Neutrophil (primary cell): ENCODE measurements at regions not wholly inside any gene's neighbourhood (a gene's known extent, or its start where the extent isn't known, plus 50 kb on each side); places are given as distances from the start of the nearest gene placed in this dataset.

ENCODE experiments used
- H3K27ac ChIP-seq: fragments of 200-600 bp; sonication (generic); 2 replicates; pipeline ENCODE4 v1.5.1; 2016; ENCODE audit warnings: mild to moderate bottlenecking, moderate library complexity
- H3K27me3 ChIP-seq: fragments of 200-600 bp; sonication (generic); 2 replicates; pipeline ENCODE4 v1.6.0; 2016; ENCODE audit warnings: mild to moderate bottlenecking
- H3K36me3 ChIP-seq: fragments of 200-600 bp; sonication (generic); 2 replicates; pipeline ENCODE4 v1.5.1; 2017
- H3K4me1 ChIP-seq, 2 experiments: fragments of 200-600 bp in 1 of 2; sonication (generic) in 1 of 2; 1 replicate in 1 of 2; 2 replicates in 1 of 2; pipeline versions ENCODE4 v1.5.1 to v1.6.1; 2013 to 2016; ENCODE audit warnings: low read depth in 1 of 2, low read length in 1 of 2, mild to moderate bottlenecking in 1 of 2, moderate library complexity in 1 of 2; ENCODE audit not compliant: control insufficient read depth in 1 of 2, insufficient read depth in 1 of 2
- H3K4me3 ChIP-seq, 2 experiments: fragments of 200-600 bp in 1 of 2; sonication (generic) in 1 of 2; 1 replicate in 1 of 2; 2 replicates in 1 of 2; pipeline ENCODE4 v1.5.1; 2013 to 2016; ENCODE audit warnings: low read depth in 1 of 2, low read length in 1 of 2, mild to moderate bottlenecking in 1 of 2, moderate library complexity in 1 of 2
- H3K9me3 ChIP-seq: fragments of 200-600 bp; sonication (generic); 2 replicates; pipeline ENCODE4 v1.5.1; 2016
- TF ChIP-seq, protein P1 (sequence below): fragments of 200-600 bp; sonication (generic); IDR thresholded peaks from 2 replicates; pipeline ENCODE4 v1.5.1; 2016; ENCODE audit warnings: antibody characterized with exemption

DNA sequence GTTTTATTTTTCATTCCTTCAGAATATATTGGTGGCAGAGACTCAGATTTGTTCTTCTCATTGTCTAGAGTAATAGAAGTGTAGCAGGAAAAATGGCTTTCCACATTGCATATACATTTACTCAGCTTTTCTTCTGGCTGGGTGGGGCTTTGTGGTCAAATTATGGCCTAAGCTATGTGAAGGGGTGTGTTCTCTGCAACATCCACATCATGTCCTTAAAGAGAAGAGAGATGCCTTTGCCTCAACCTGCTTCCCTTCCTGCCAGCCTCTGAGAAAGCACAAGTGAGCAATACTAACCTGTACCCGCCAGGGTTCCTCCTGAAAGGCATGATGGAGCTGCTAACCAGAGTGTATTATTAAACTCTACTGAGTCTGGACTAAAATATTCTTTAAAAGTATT lies 695.6 kb upstream of the FAM241A start:
- H3K9me3 ChIP-seq: no peaks in the 10 kb centered on the region
- H3K27me3 ChIP-seq: no peaks in the 10 kb centered on the region
- H3K27ac ChIP-seq: no peak overlapping the region
- TF ChIP-seq, protein P1, sequence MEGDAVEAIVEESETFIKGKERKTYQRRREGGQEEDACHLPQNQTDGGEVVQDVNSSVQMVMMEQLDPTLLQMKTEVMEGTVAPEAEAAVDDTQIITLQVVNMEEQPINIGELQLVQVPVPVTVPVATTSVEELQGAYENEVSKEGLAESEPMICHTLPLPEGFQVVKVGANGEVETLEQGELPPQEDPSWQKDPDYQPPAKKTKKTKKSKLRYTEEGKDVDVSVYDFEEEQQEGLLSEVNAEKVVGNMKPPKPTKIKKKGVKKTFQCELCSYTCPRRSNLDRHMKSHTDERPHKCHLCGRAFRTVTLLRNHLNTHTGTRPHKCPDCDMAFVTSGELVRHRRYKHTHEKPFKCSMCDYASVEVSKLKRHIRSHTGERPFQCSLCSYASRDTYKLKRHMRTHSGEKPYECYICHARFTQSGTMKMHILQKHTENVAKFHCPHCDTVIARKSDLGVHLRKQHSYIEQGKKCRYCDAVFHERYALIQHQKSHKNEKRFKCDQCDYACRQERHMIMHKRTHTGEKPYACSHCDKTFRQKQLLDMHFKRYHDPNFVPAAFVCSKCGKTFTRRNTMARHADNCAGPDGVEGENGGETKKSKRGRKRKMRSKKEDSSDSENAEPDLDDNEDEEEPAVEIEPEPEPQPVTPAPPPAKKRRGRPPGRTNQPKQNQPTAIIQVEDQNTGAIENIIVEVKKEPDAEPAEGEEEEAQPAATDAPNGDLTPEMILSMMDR: no peak
- H3K4me3 ChIP-seq: no peak overlapping the region
- no peaks in the 10 kb centered on the region for H3K36me3 ChIP-seq
- no peaks in the 10 kb centered on the region for H3K4me1 ChIP-seq

DNA sequence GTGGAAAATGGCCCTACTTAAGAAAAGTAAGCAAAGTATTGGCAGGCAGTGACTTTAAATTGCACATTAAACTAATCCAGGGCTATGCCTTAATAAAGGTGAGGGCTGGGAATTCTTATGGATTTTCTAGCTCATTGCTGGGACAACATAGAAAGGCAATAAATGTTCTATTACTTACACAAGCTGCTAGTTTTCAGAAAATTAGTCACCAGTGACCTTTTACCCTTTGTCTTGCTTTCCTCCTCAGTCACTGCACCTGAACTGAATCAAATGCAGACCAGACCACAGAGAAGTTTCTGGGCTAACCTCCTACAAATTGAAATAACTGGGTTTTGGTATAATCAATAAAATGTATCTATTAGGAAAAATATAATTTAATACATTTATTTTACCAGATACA lies 694.4 kb upstream of the FAM241A start:
- TF ChIP-seq, protein P1: no peak
- Histone ChIP-seq H3K27ac (no peak overlapping the region), H3K27me3 (no peaks in the 10 kb centered on the region), H3K4me1 (no peaks in the 10 kb centered on the region), H3K4me3 (no peak overlapping the region), H3K36me3 (no peaks in the 10 kb centered on the region), H3K9me3 (no peaks in the 10 kb centered on the region)

DNA sequence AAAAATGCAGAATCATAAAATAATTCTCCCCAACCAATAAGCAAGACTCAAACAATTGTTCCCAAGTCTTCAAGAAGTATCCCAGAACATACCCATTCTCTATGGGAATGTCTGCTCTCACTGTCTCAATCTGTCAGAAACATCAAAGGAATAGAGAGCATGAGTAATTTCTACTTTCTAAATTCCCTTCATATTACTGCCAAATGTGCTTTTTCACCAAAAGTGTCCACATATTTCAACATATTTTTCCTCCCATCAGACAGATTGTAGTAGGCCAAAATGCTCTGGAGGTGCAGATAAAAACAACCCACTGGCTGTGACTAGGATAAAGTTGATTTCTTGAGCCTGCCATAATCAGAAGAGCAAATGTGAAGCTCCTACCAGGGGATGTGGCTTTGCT lies 692.0 kb upstream of the FAM241A start:
- no peaks in the 10 kb centered on the region for H3K9me3 ChIP-seq
- H3K4me3 ChIP-seq: no peak overlapping the region

DNA sequence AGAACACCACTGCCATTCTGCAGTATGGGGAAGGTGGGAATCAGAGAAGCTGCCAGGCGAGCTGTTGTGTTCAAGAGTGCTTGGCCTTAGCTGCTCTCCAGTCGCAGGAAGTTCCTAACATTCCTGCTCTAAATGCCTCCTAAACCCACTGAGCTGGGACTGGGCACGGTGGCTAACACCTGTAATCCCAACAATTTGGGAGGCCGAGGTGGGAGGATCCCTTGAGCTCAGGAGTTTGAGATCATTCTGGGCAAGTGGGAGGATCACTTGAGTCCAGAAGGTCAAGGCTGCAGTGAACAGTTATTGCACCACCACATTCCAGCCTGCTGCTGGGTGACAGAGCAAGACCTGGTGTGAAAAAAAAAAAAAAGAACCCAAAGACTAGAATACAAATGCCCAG lies 690.3 kb upstream of the FAM241A start:
- Histone ChIP-seq H3K4me3 (no peak overlapping the region), H3K27me3 (no peaks in the 10 kb centered on the region), H3K4me1 (no peaks in the 10 kb centered on the region), H3K27ac (no peak overlapping the region), H3K36me3 (no peaks in the 10 kb centered on the region), H3K9me3 (no peaks in the 10 kb centered on the region)
- TF ChIP-seq, protein P1: no peak

More for the DNA sequence above, 692.0 kb upstream of the FAM241A start:
- Histone ChIP-seq H3K27me3 (no peaks in the 10 kb centered on the region), H3K36me3 (no peaks in the 10 kb centered on the region), H3K4me1 (no peaks in the 10 kb centered on the region), H3K27ac (no peak overlapping the region)
- TF ChIP-seq, protein P1: no peak

DNA sequence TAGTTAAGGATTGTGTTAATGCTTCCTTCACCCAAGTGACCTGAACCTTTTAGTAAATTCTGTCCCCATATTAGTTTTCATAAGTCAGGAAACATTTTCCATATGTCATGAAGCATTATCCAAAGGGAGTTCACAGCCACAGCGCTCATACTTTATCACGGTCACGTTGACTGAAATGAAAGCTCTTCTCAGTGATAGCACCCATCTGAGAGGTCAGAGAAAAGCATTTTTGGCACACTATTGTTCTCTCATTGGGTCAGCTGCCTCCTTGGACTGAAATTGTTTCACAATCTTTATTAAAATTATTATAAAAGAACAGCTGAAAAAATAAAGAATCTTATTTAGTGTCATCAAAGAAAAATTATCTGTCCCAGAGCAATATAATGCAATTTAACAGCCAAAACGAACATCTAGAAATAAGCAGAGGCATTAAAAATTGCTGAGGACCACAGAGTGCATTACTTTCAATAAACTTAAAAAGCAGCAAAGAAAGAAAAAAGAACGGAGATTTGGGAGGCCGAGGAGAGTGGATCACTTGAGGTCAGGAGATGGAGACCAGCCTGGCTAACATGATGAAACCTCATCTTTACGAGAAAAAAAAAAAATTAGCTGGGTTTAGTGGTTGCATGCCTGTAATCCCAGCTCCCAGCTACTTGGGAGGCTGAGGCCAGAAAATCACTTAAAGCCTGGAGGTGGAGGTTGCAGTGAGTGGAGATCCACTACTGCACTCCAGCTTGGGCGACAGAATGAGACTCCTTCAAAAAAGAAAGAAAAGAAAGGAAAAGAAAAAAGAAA lies 680.8 kb upstream of the FAM241A start:
- no peaks in the 10 kb centered on the region for H3K36me3 ChIP-seq
- no peaks in the 10 kb centered on the region for H3K27me3 ChIP-seq
- H3K27ac ChIP-seq: no peak overlapping the region
- no peaks in the 10 kb centered on the region for H3K9me3 ChIP-seq
- no peak overlapping the region for H3K4me3 ChIP-seq
- no peaks in the 10 kb centered on the region for H3K4me1 ChIP-seq
- TF ChIP-seq, protein P1: no peak
